GM18520 (cell line): ENCODE measurements at regions not wholly inside any gene's neighbourhood (a gene's known extent, or its start where the extent isn't known, plus 50 kb on each side); places are given as distances from the start of the nearest gene placed in this dataset.

Experiments
- ATAC-seq: cut with Tn5 transposase; IDR thresholded peaks from one replicate; pipeline ENCODE4 v1.9.1; 2021; ENCODE audit not compliant: unreplicated experiment

- ATAC-seq = no peak
These were observed 216.0 kb upstream of the ZNF32 start for GRCh38 chr10:43864656-43865055.

- no peak for ATAC-seq
These were observed 215.3 kb upstream of the ZNF32 start for GRCh38 chr10:43863859-43864591.

- no peak for ATAC-seq
These were observed 214.6 kb upstream of the ZNF32 start for GRCh38 chr10:43863270-43863669.

- no peak for ATAC-seq
These were observed 214.1 kb upstream of the ZNF32 start for GRCh38 chr10:43862756-43863155.

GRCh38 chr10:43861966-43862751 is 213.5 kb upstream of the ZNF32 start:
- ATAC-seq = no peak

- no peak for ATAC-seq
These were observed 210.4 kb upstream of the ZNF32 start for GRCh38 chr10:43859016-43859525.

GRCh38 chr10:43857931-43858315 is 209.2 kb upstream of the ZNF32 start:
- no peak for ATAC-seq

- ATAC-seq = no peak
These were observed 208.7 kb upstream of the ZNF32 start for GRCh38 chr10:43857206-43857930.

GRCh38 chr10:43856299-43856698 is 207.6 kb upstream of the ZNF32 start:
- ATAC-seq = no peak

GRCh38 chr10:43855667-43856210 is 207.1 kb upstream of the ZNF32 start:
- ATAC-seq = no peak

- no peak for ATAC-seq
These were observed 205.3 kb upstream of the ZNF32 start for GRCh38 chr10:43854007-43854406.

GRCh38 chr10:43853369-43853768 is 204.7 kb upstream of the ZNF32 start:
- ATAC-seq = no peak

DNA sequence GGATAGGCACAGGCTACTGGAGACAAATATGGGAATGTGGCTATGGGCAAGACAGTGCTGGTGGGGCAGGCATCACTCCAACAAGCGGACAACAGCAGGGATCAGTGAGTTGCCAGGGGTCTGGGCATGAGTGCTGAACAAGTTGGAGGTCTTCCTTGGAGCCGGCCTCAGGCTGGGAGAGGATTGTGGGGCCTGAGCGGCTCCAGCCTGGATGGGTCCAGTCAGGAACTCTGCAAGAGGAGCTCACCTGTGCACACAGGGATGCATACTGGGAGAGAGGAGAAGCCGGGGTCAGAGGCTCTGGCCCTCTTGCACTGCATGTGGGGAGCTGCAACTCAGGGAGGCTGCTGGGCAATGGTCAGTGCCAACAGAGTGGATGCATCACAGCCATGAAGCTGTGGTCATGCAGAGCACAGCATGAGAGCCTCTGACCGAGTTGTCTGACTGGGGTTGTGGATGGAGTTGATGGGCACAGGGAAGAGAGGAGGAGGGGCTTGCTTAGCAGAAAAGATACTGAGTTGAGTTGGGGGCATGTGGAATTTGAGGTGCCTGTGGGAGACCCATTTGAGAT is 204.0 kb upstream of the ZNF32 start:
- no peak for ATAC-seq

- no peak for ATAC-seq
These were observed 203.5 kb upstream of the ZNF32 start for GRCh38 chr10:43852149-43852548.

GRCh38 chr10:43851030-43851429 is 202.3 kb upstream of the ZNF32 start:
- ATAC-seq = no peak

DNA sequence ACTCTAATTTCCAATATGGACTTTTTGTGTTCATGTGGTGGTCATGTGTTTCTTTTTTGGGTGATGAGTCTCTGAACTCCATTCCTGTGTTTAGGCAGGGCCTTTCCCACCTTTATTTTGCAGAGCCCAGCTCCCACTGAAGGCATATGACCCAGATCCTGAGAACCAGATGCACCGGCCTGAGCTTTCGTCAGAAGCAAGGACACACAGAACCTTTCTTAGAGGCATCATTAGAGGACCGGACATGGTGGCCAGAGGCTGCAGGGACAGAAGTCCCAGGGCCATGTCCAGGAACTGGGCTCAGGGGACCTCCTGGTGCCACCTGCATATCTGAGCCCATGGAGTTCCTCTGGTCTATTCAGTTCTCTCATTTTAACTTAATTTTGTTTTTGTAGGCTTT is 200.9 kb upstream of the ZNF32 start:
- ATAC-seq = no peak

- no peak for ATAC-seq
These were observed 198.3 kb upstream of the ZNF32 start for GRCh38 chr10:43846968-43847367.

GRCh38 chr10:43846187-43846680 is 197.6 kb upstream of the ZNF32 start:
- no peak for ATAC-seq

DNA sequence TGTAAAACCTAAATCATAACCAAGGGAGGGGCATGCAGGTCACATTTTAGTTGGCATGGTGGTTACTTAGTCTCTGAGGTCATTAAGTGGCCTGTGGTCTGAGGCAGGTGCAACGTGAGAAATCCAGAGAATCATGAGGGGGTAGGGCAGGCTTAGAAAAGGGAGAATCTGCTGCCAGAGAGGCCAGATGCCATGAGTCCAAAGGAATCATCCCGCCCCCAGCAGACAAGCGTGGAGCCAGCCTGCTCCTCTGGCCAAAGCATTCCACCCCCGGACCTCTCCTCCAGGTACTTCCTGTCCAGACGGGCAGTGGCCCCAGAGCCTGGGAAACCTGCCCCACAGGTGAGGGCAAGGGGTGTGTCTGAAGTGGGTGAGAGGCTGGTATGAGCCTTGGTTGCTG is 196.4 kb upstream of the ZNF32 start:
- ATAC-seq = no peak

- no peak for ATAC-seq
These were observed 195.5 kb upstream of the ZNF32 start for GRCh38 chr10:43844221-43844620.
